HCEC 1CT (cell line): ENCODE measurements at regions not wholly inside any gene's neighbourhood (a gene's known extent, or its start where the extent isn't known, plus 50 kb on each side); places are given as distances from the start of the nearest gene placed in this dataset.
"Not testable (repeated sequence)": the region's sequence is repeated elsewhere in the genome, so short reads cannot be mapped to it uniquely, and the experiment has no call there.

Experiments used
- DNase-seq: peaks from one replicate; pipeline ENCODE4 v3.0.0-alpha.2; 2017

- DNase-seq, result not testable (repeated sequence)
These were observed 298.0 kb upstream of the DLGAP1 start for GRCh38 chr18:4753151-4753550.

- DNase-seq, result no peak
These were observed 296.4 kb upstream of the DLGAP1 start for GRCh38 chr18:4751523-4751922.

GRCh38 chr18:4750393-4751346 is 295.6 kb upstream of the DLGAP1 start:
- no peak for DNase-seq

GRCh38 chr18:4748975-4749374 is 293.9 kb upstream of the DLGAP1 start:
- no peak for DNase-seq

- DNase-seq, result no peak
These were observed 279.8 kb upstream of the DLGAP1 start for GRCh38 chr18:4734903-4735302.

GRCh38 chr18:4734021-4734420 is 278.9 kb upstream of the DLGAP1 start:
- DNase-seq, result no peak

- DNase-seq, result no peak
These were observed 266.4 kb upstream of the DLGAP1 start for GRCh38 chr18:4721545-4721944.

GRCh38 chr18:4720518-4720917 is 265.4 kb upstream of the DLGAP1 start:
- no peak for DNase-seq

- no peak for DNase-seq
These were observed 250.8 kb upstream of the DLGAP1 start for GRCh38 chr18:4705894-4706293.

- no peak for DNase-seq
These were observed 249.7 kb upstream of the DLGAP1 start for GRCh38 chr18:4704781-4705180.

GRCh38 chr18:4691836-4692235 is 236.7 kb upstream of the DLGAP1 start:
- DNase-seq, result no peak

GRCh38 chr18:4678685-4679084 is 223.6 kb upstream of the DLGAP1 start:
- DNase-seq, result not testable (repeated sequence)

GRCh38 chr18:4677006-4677405 is 221.9 kb upstream of the DLGAP1 start:
- DNase-seq, result no peak

GRCh38 chr18:4672162-4672561 is 217.1 kb upstream of the DLGAP1 start:
- DNase-seq, result no peak

GRCh38 chr18:4658804-4659203 is 203.7 kb upstream of the DLGAP1 start:
- DNase-seq, result no peak

- DNase-seq, result no peak
These were observed 198.3 kb upstream of the DLGAP1 start for GRCh38 chr18:4653418-4653817.

GRCh38 chr18:4641771-4642368 is 186.8 kb upstream of the DLGAP1 start:
- DNase-seq, result no peak

GRCh38 chr18:4640349-4641012 is 185.4 kb upstream of the DLGAP1 start:
- DNase-seq, result no peak

GRCh38 chr18:4639628-4640310 is 184.7 kb upstream of the DLGAP1 start:
- DNase-seq, result no peak

GRCh38 chr18:4638680-4639079 is 183.6 kb upstream of the DLGAP1 start:
- no peak for DNase-seq

GRCh38 chr18:4637876-4638275 is 182.8 kb upstream of the DLGAP1 start:
- no peak for DNase-seq

GRCh38 chr18:4636967-4637366 is 181.9 kb upstream of the DLGAP1 start:
- DNase-seq, result no peak

GRCh38 chr18:4631239-4631638 is 176.1 kb upstream of the DLGAP1 start:
- no peak for DNase-seq
